Testis (tissue), 2 donors: ENCODE measurements at regions not wholly inside any gene's neighbourhood (a gene's known extent, or its start where the extent isn't known, plus 50 kb on each side); places are given as distances from the start of the nearest gene placed in this dataset.

Experiments
- DNase-seq: peaks from one replicate; pipeline ENCODE4 v3.0.0-alpha.2; 2019
- H3K27ac ChIP-seq, 2 donors: fragments of 200-600 bp; sonication (generic); one replicate each; pipeline ENCODE4 v1.5.1; 2019
- H3K27me3 ChIP-seq: fragments of 200-600 bp; sonication (generic); one replicate; pipeline ENCODE4 v1.5.1; 2019
- H3K36me3 ChIP-seq: fragments of 200-600 bp; sonication (generic); one replicate; pipeline ENCODE4 v1.5.1; 2017; ENCODE audit warnings: low read depth; ENCODE audit errors: missing control alignments
- H3K4me1 ChIP-seq: fragments of 200-600 bp; sonication (generic); one replicate; pipeline ENCODE4 v1.5.1; 2019
- H3K4me3 ChIP-seq, 2 donors: fragments of 200-600 bp; sonication (generic); one replicate each; pipeline ENCODE4 v1.5.1; 2017 to 2019
- H3K9me3 ChIP-seq: fragments of 200-600 bp; sonication (generic); one replicate; pipeline ENCODE4 v1.5.1; 2017
- CTCF ChIP-seq, 3 experiments: fragments of 450-650 bp in 2 of 3; fragments of 200-600 bp in 1 of 3; sonication (generic) in 1 of 3; IDR thresholded peaks; one replicate each; pipeline ENCODE4 v1.5.1; 2016 to 2019; ENCODE audit warnings: antibody characterized with exemption in 3 of 3, mild to moderate bottlenecking in 2 of 3, moderate library complexity in 1 of 3
- POLR2A ChIP-seq: fragments of 450-650 bp; IDR thresholded peaks from one replicate; pipeline ENCODE4 v1.6.1; 2017; ENCODE audit warnings: antibody characterized with exemption, mild to moderate bottlenecking, moderate library complexity
- WGBS, 2 donors: methylation state at CpG; one replicate each; pipeline ENCODE4 v1.1.5; 2018; 5-methylcytosine and 5-hydroxymethylcytosine counted together
- intact Hi-C: fragments of 100-400 bp; cut with DNase I; formaldehyde crosslinking; loops from one replicate; pipeline ENCODE4 v1.15.1; 2023; ENCODE audit warnings: low total_unique reads

DNA sequence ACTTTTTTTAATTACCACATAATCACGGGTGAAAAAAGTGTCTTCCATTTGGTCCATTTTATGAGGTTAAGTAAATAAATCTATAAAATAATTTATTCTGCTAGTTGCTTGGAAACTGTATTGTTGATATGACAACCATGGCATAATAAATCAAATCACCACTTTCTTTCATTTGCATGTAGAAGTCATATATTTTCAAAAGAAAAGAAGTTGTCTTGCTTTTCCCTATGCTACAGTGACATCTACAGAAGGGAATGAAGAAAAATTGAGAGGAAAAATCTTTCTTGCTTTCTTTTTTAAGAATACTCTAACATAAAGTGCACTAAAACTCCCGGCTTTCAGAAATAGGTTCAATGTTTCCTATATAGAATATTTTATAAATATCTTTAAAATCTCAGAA is 228.5 kb downstream of the ZBBX start:
- no peak for TF ChIP-seq POLR2A
- no peak for TF ChIP-seq CTCF (IDR thresholded peaks at IDR 0.05)
- no peak for DNase-seq
- H3K36me3 ChIP-seq, result no peaks in the 10 kb centered on the region
- no peaks in the 10 kb centered on the region for H3K4me1 ChIP-seq
- H3K27ac ChIP-seq, result no peak overlapping the region
- no peak overlapping the region for H3K4me3 ChIP-seq
- 58 to 68% methylated on average over 2 of the region's 2 CpGs for WGBS, 2 donors
- H3K27me3 ChIP-seq, result no peaks in the 10 kb centered on the region
- intact Hi-C loops, result no loop called here
- no peaks in the 10 kb centered on the region for H3K9me3 ChIP-seq

DNA sequence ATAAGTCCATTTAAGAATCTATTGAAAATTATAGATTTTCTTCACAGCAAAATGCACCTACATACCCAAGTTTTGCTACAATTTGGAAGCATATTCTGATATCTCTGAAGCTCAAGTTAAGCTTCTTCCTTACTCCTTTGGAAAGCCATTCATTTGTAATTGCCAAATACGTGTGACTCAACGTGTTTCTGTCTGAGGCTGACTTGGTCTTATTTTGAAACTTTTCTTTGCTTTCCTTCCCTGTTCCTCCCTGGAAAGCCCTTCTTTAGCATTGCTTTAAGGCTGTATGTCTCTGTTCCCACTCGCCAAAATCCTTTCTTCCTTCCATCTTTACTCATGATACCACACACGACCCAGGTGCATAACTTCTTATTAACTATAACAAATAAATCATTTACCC is 232.0 kb downstream of the ZBBX start:
- Histone ChIP-seq H3K36me3 (no peaks in the 10 kb centered on the region), H3K27ac (no peak overlapping the region), H3K4me1 (no peaks in the 10 kb centered on the region), H3K27me3 (no peaks in the 10 kb centered on the region), H3K4me3 (no peak overlapping the region), H3K9me3 (no peaks in the 10 kb centered on the region)
- no peak for DNase-seq
- 74 to 76% methylated on average over 4 of the region's 4 CpGs for WGBS, 2 donors
- no peak for TF ChIP-seq POLR2A
- TF ChIP-seq CTCF (IDR thresholded peaks at IDR 0.05), result no peak
- intact Hi-C loops, result no loop called here

- H3K4me1 ChIP-seq, result no peaks in the 10 kb centered on the region
- intact Hi-C loops, result no loop called here
- no peaks in the 10 kb centered on the region for H3K36me3 ChIP-seq
- no peaks in the 10 kb centered on the region for H3K9me3 ChIP-seq
- H3K27ac ChIP-seq, result no peak overlapping the region
- no peak for TF ChIP-seq POLR2A
- no peak for TF ChIP-seq CTCF (IDR thresholded peaks at IDR 0.05)
- H3K4me3 ChIP-seq, result no peak overlapping the region
- WGBS, 2 donors, result 71 to 92% methylated on average over 3 of the region's 3 CpGs
- no peak for DNase-seq
- no peaks in the 10 kb centered on the region for H3K27me3 ChIP-seq
Observed at GRCh38 chr3:167146911-167147310, 233.2 kb downstream of the ZBBX start.

- Histone ChIP-seq H3K4me3 (no peak overlapping the region), H3K4me1 (no peaks in the 10 kb centered on the region), H3K27me3 (no peaks in the 10 kb centered on the region), H3K27ac (no peak overlapping the region), H3K36me3 (no peaks in the 10 kb centered on the region), H3K9me3 (no peaks in the 10 kb centered on the region)
- 83 to 94% methylated on average over 3 of the region's 3 CpGs for WGBS, 2 donors
- intact Hi-C loops, result no loop called here
- no peak for DNase-seq
- TF ChIP-seq CTCF (IDR thresholded peaks at IDR 0.05) (no peak), POLR2A (no peak)
Observed at GRCh38 chr3:167125612-167126407, 254.3 kb downstream of the ZBBX start.

- no peak for DNase-seq
- 69 to 87% methylated on average over 1 of the region's 1 CpG for WGBS, 2 donors
Observed at GRCh38 chr3:167120828-167121227, 259.3 kb downstream of the ZBBX start.

More at GRCh38 chr3:167120828-167121227, 259.3 kb downstream of the ZBBX start:
- Histone ChIP-seq H3K4me3 (no peak overlapping the region), H3K36me3 (no peaks in the 10 kb centered on the region), H3K27me3 (no peaks in the 10 kb centered on the region), H3K9me3 (no peaks in the 10 kb centered on the region), H3K27ac (no peak overlapping the region), H3K4me1 (no peaks in the 10 kb centered on the region)
- TF ChIP-seq POLR2A (no peak), CTCF (IDR thresholded peaks at IDR 0.05) (no peak)
- intact Hi-C loops, result no loop called here
